VCaP (cell line): ENCODE measurements at regions not wholly inside any gene's neighbourhood (a gene's known extent, or its start where the extent isn't known, plus 50 kb on each side); places are given as distances from the start of the nearest gene placed in this dataset.

ENCODE experiments used
- H3K27ac ChIP-seq: fragments of 450-650 bp; 2 replicates; pipeline ENCODE4 v1.5.1; 2017
- CTCF ChIP-seq: fragments of 450-650 bp; conservative IDR thresholded peaks from 2 replicates; pipeline ENCODE4 v1.5.1; 2017; ENCODE audit warnings: mild to moderate bottlenecking, moderate library complexity

DNA sequence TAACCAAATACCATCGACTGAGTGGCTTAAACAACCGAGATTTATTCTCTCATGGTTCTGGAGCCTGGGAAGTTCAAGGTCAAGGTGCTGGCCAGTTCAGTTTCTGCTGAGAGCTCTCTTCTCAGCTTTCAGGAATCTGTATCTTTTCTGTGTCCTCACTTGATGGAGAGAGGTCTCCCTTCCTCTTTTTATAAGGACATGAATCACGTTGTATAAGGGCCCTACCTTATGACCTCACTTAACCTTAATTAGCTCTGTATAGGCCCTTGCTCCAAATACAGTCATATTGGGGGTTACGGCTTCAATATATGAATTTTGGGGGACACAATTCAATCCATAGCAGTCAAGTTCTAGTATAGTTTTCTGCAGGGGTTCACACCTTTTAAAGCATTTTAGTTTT, 135.2 kb upstream of the ADO start:
- TF ChIP-seq CTCF: no peak
- H3K27ac ChIP-seq: no peak overlapping the region

- no peak overlapping the region for H3K27ac ChIP-seq
- no peak for TF ChIP-seq CTCF
Observed at GRCh38 chr10:62671104-62671503, 133.4 kb upstream of the ADO start.

- TF ChIP-seq CTCF: no peak
- H3K27ac ChIP-seq: no peak overlapping the region
Observed at GRCh38 chr10:62681211-62681940, 123.1 kb upstream of the ADO start.

GRCh38 chr10:62684911-62685310, 119.6 kb upstream of the ADO start:
- no peak for TF ChIP-seq CTCF

DNA sequence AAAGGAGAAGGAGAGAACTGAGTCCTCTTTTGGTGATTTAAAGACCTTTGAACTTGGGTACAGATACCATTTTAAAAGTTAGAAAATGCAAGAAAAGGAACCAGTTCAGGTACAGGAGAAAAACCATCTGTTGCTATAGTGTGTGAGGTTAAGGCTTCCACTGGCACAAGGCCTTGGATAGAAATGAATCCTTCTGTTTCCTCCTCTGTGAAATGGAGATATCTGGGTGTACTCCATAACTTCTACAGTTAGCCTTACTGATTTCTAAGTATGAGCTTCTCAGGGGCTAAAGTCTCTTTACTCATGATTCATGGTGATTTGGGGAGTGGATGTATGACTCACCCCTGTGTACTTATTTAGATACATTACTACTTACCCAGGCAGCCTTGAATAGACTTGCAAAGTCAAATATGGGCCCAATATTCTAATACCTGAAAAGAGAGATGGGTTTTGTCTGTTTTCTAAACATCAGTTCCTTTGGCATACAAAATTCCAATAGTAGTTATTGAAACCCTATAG, 117.2 kb upstream of the ADO start:
- H3K27ac ChIP-seq: no peak overlapping the region

More at GRCh38 chr10:62684911-62685310, 119.6 kb upstream of the ADO start:
- no peak overlapping the region for H3K27ac ChIP-seq

DNA sequence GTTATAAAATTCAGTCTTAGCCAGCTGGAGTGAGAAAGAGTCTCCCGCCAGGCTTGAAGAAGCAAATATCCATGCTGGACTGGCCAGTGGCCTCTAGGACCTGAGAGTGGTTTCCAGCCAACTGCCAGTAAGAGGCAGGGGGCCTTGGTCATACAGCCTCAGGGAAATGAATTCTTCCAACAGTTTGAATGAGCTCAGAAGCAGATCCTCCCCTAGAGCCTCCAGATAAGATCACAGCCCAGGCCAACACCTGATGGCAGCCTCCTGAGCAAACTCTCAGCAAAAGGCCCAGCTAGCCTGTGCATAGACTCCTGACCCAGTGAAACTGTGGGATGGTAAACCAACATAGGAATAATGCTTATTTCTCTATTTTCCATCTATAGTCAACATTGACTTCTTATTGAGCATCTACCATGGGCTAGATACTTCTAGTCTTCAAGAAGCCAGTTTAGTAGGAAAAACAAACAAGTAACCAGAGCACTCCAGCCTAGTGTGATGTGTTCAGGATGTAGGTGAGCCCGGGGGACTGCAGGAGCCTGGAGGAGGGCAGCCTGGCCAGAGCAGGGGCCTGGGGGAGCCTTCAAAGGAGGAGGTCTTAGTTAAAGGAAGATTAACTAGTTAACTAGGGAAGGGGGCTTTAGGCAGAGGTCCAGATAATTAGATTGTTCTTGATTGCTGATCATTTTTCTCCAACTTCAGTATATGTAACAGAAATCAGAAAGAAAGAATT, 115.4 kb upstream of the ADO start:
- no peak for TF ChIP-seq CTCF
- H3K27ac ChIP-seq: no peak overlapping the region

More for the DNA sequence above, 117.2 kb upstream of the ADO start:
- no peak for TF ChIP-seq CTCF

DNA sequence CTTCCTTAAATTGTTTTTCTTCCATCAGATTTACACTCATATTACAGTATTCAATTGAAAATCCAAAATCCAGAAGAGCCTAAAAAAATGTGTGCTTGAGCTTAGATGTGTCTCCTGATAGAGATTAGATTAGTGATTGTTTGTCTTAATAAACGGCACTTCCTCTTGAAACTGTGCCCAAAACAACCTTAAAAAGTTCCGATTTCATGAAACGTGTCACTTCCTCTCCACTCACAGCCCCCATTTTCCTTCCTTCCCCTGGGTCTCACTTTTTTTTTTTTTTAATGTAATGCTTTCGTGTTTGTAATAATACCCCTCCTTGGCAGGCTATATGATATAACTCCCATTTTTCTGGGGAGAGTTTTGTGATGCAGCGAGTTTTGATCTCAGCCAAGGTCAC, 114.8 kb upstream of the ADO start:
- TF ChIP-seq CTCF: no peak
- no peak overlapping the region for H3K27ac ChIP-seq
